Trophoblast cell (in vitro differentiated cells and primary cell): ENCODE measurements at regions not wholly inside any gene's neighbourhood (a gene's known extent, or its start where the extent isn't known, plus 50 kb on each side); places are given as distances from the start of the nearest gene placed in this dataset.
"Not testable (repeated sequence)": the region's sequence is repeated elsewhere in the genome, so short reads cannot be mapped to it uniquely, and the experiment has no call there.

Experiments
- DNase-seq, 2 donors: peaks; one replicate each; pipeline ENCODE4 v3.0.0-alpha.2; 2016
- H2AFZ ChIP-seq: 2 replicates; pipeline ENCODE4 v1.6.1; 2013; ENCODE audit warnings: low read length, moderate library complexity, mild to moderate bottlenecking; ENCODE audit not compliant: insufficient read depth, poor library complexity
- H2AK5ac ChIP-seq: 2 replicates; pipeline ENCODE4 v1.6.1; 2013; ENCODE audit warnings: mild to moderate bottlenecking, low read length
- H2BK120ac ChIP-seq: 2 replicates; pipeline ENCODE4 v1.6.1; 2013; ENCODE audit warnings: low read length, mild to moderate bottlenecking, moderate library complexity; ENCODE audit not compliant: insufficient read depth, poor library complexity
- H2BK12ac ChIP-seq: 2 replicates; pipeline ENCODE4 v1.6.1; 2013; ENCODE audit warnings: mild to moderate bottlenecking, low read length, moderate library complexity
- H2BK5ac ChIP-seq: 2 replicates; pipeline ENCODE4 v1.6.1; 2013; ENCODE audit warnings: low read length, low read depth, moderate library complexity, mild to moderate bottlenecking; ENCODE audit not compliant: poor library complexity
- H3K14ac ChIP-seq: 2 replicates; pipeline ENCODE4 v1.6.1; 2013; ENCODE audit warnings: mild to moderate bottlenecking, low read length
- H3K18ac ChIP-seq: 2 replicates; pipeline ENCODE4 v1.6.1; 2013; ENCODE audit warnings: mild to moderate bottlenecking, low read length
- H3K23ac ChIP-seq: 2 replicates; pipeline ENCODE4 v1.6.1; 2013; ENCODE audit warnings: low read length
- H3K27ac ChIP-seq: 2 replicates; pipeline ENCODE4 v1.5.1; 2013; ENCODE audit warnings: low read depth, mild to moderate bottlenecking, inconsistent platforms, low read length, moderate library complexity
- H3K27me3 ChIP-seq: 2 replicates; pipeline ENCODE4 v1.6.1; 2013; ENCODE audit warnings: inconsistent platforms, mild to moderate bottlenecking, low read length, moderate library complexity; ENCODE audit not compliant: insufficient read depth
- H3K36me3 ChIP-seq, 2 experiments: 1 replicate in 1 of 2; 2 replicates in 1 of 2; pipeline ENCODE4 v1.6.1; 2013; ENCODE audit warnings: low read length in 2 of 2, mild to moderate bottlenecking in 2 of 2, moderate library complexity in 1 of 2; ENCODE audit not compliant: insufficient read depth in 2 of 2, control insufficient read depth in 1 of 2
- H3K4ac ChIP-seq: 2 replicates; pipeline ENCODE4 v1.6.1; 2013; ENCODE audit warnings: low read depth, mild to moderate bottlenecking, low read length, moderate library complexity
- H3K4me1 ChIP-seq, 2 experiments: 1 replicate in 1 of 2; 2 replicates in 1 of 2; pipeline ENCODE4 v1.6.1; 2013; ENCODE audit warnings: low read length in 2 of 2, mild to moderate bottlenecking in 2 of 2, moderate library complexity in 1 of 2; ENCODE audit not compliant: insufficient read depth in 2 of 2, control insufficient read depth in 1 of 2
- H3K4me2 ChIP-seq: 2 replicates; pipeline ENCODE4 v1.6.1; 2013; ENCODE audit warnings: inconsistent platforms, mild to moderate bottlenecking, low read length, moderate library complexity
- H3K4me3 ChIP-seq: 2 replicates; pipeline ENCODE4 v1.5.1; 2013; ENCODE audit warnings: mild to moderate bottlenecking, low read depth, low read length, inconsistent platforms
- H3K79me1 ChIP-seq: one replicate; pipeline ENCODE4 v1.6.1; 2013; ENCODE audit warnings: low read length
- H3K79me2 ChIP-seq: 2 replicates; pipeline ENCODE4 v1.6.1; 2013; ENCODE audit warnings: low read length, mild to moderate bottlenecking; ENCODE audit not compliant: control insufficient read depth, insufficient read depth, poor library complexity
- H3K9ac ChIP-seq: 2 replicates; pipeline ENCODE4 v1.6.1; 2013; ENCODE audit warnings: mild to moderate bottlenecking, low read length
- H3K9me3 ChIP-seq: 2 replicates; pipeline ENCODE4 v1.6.1; 2013; ENCODE audit warnings: low read depth, mild to moderate bottlenecking, control low read depth, inconsistent platforms, low read length; ENCODE audit not compliant: insufficient read depth
- H4K12ac ChIP-seq: 2 replicates; pipeline ENCODE4 v1.6.1; 2013; ENCODE audit warnings: low read depth, mild to moderate bottlenecking, low read length, moderate library complexity
- H4K8ac ChIP-seq: 2 replicates; pipeline ENCODE4 v1.6.1; 2013; ENCODE audit warnings: low read depth, mild to moderate bottlenecking, low read length, moderate library complexity
- H4K91ac ChIP-seq: one replicate; pipeline ENCODE4 v1.6.1; 2013; ENCODE audit warnings: low read depth, mild to moderate bottlenecking, low read length, moderate library complexity
- WGBS: extraction: QIAGEN DNeasy Blood & Tissue Kit; methylation state at CpG from one replicate; pipeline ENCODE4 v1.1.7; 2013; ENCODE audit warnings: missing lambda C conversion rate; ENCODE audit not compliant: insufficient read length, insufficient coverage; ENCODE audit errors: extremely low coverage; 5-methylcytosine and 5-hydroxymethylcytosine counted together

DNA sequence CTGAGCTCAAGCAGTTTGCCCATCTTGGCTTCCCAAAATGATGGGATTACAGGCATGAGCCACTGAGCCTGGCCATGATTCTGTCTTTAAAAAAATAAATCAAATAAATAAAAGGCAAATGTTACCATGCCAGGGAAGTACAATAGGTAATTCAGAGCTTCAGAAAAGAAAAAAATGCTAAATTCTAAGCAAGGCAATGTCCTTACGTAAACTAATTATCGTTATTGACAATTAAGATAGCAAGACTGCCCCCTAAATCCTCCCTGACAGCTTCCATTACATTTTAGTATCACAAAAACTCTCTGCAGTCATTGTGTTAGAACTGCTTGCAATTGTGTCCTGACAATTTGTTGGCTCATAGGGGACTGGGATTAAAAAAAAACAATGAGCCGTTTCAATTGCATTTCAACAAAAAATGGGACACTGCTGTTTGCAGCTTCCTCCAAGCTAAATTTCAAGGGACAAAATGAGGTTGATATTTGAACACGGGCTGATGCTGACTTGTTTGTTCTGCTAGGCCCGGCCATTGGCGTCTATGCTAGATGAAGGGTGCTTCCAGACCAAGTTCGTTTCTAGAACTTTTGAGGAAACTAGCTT is 88.9 kb downstream of the MOGAT1 start:
- no peak overlapping the region for H2AK5ac ChIP-seq
- no peak overlapping the region for H2BK12ac ChIP-seq
- no peaks in the 10 kb centered on the region for H3K36me3 ChIP-seq
- H2BK120ac ChIP-seq, result no peak overlapping the region
- H3K9me3 ChIP-seq, result no peaks in the 10 kb centered on the region
- H3K14ac ChIP-seq, result no peak overlapping the region
- no peak overlapping the region for H4K91ac ChIP-seq
- no peak overlapping the region for H3K18ac ChIP-seq
- H3K4me3 ChIP-seq, result no peak overlapping the region
- peaks cover 3% of the 10 kb centered on the region for H3K79me1 ChIP-seq
- H4K8ac ChIP-seq, result no peak overlapping the region
- no peak overlapping the region for H3K27ac ChIP-seq
- no peak for DNase-seq
- no peak overlapping the region for H2AFZ ChIP-seq
- no peaks in the 10 kb centered on the region for H3K79me2 ChIP-seq
- H4K12ac ChIP-seq, result no peak overlapping the region
- H2BK5ac ChIP-seq, result no peak overlapping the region
- peaks cover 4 to 10% of the 10 kb centered on the region in 2 experiments for H3K4me1 ChIP-seq
- H3K23ac ChIP-seq, result no peak overlapping the region
- no peak overlapping the region for H3K4me2 ChIP-seq
- H3K27me3 ChIP-seq, result no peaks in the 10 kb centered on the region
- no peak overlapping the region for H3K4ac ChIP-seq
- no peak overlapping the region for H3K9ac ChIP-seq
- no CpG with 5 or more reads among the region's 7 CpGs for WGBS

DNA sequence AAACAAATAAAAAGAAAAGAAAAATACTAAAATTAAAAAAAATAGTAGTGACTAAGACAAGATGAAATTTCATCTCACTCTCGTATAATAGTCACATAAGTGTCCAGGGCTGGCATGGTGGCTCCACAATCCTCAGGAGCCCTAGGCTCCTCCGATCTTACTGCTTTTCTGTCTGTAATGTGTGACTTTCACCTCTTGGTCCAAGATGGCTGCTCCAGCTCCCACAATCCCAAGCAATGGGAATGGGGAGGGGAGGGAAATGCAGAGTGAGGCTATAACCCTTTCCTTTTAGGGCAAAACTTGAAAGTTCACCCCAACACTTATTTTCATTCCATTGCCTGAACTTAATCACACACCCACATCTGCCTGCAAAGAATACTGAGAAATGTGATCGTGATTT is 90.4 kb downstream of the MOGAT1 start:
- H3K18ac ChIP-seq, result no peak overlapping the region
- H3K36me3 ChIP-seq, result no peaks in the 10 kb centered on the region
- no peak overlapping the region for H4K12ac ChIP-seq
- H3K9me3 ChIP-seq, result no peaks in the 10 kb centered on the region
- H3K4me3 ChIP-seq, result no peak overlapping the region
- no peak overlapping the region for H2AFZ ChIP-seq
- no peaks in the 10 kb centered on the region for H3K79me1 ChIP-seq
- no peak overlapping the region for H4K8ac ChIP-seq
- H3K79me2 ChIP-seq, result no peaks in the 10 kb centered on the region
- DNase-seq, result no peak
- H2BK12ac ChIP-seq, result no peak overlapping the region
- H3K9ac ChIP-seq, result no peak overlapping the region
- no peak overlapping the region for H2BK120ac ChIP-seq
- H3K4me1 ChIP-seq, result peaks cover 0 to 4% of the 10 kb centered on the region in 2 experiments
- no peak overlapping the region for H4K91ac ChIP-seq
- H3K23ac ChIP-seq, result no peak overlapping the region
- H3K27me3 ChIP-seq, result no peaks in the 10 kb centered on the region
- H3K4ac ChIP-seq, result no peak overlapping the region
- no peak overlapping the region for H3K27ac ChIP-seq
- no peak overlapping the region for H3K4me2 ChIP-seq
- no peak overlapping the region for H3K14ac ChIP-seq
- H2BK5ac ChIP-seq, result no peak overlapping the region
- no peak overlapping the region for H2AK5ac ChIP-seq
- WGBS, result no CpG with 5 or more reads among the region's 3 CpGs

GRCh38 chr2:222762342-222762741 is 90.9 kb downstream of the MOGAT1 start:
- no peak overlapping the region for H3K9ac ChIP-seq

GRCh38 chr2:222765883-222766282 is 94.4 kb downstream of the MOGAT1 start:
- H4K12ac ChIP-seq, H3K18ac ChIP-seq, H3K79me2 ChIP-seq, H2AFZ ChIP-seq, H3K27ac ChIP-seq, H3K14ac ChIP-seq, DNase-seq, H2BK120ac ChIP-seq, H3K27me3 ChIP-seq, H2BK12ac ChIP-seq, H2AK5ac ChIP-seq, H3K4me2 ChIP-seq, H3K36me3 ChIP-seq, H4K8ac ChIP-seq, H3K9me3 ChIP-seq, H3K4me1 ChIP-seq, H3K9ac ChIP-seq, H3K4ac ChIP-seq, H3K4me3 ChIP-seq, H2BK5ac ChIP-seq, H4K91ac ChIP-seq, H3K23ac ChIP-seq, H3K79me1 ChIP-seq: not testable (repeated sequence)
- no CpG with 5 or more reads among the region's 5 CpGs for WGBS

More at GRCh38 chr2:222762342-222762741, 90.9 kb downstream of the MOGAT1 start:
- Histone ChIP-seq H3K27ac (no peak overlapping the region), H3K18ac (no peak overlapping the region), H3K36me3 (no peaks in the 10 kb centered on the region), H2AK5ac (no peak overlapping the region), H3K79me2 (no peaks in the 10 kb centered on the region), H3K4me3 (no peak overlapping the region), H3K14ac (no peak overlapping the region), H3K4ac (no peak overlapping the region), H4K12ac (no peak overlapping the region), H2BK120ac (no peak overlapping the region), H3K4me2 (no peak overlapping the region), H2BK12ac (no peak overlapping the region), H2BK5ac (no peak overlapping the region), H3K23ac (no peak overlapping the region), H3K4me1 (no peaks in the 10 kb centered on the region), H4K8ac (no peak overlapping the region), H3K79me1 (no peaks in the 10 kb centered on the region), H3K9me3 (no peaks in the 10 kb centered on the region), H2AFZ (no peak overlapping the region), H3K27me3 (no peaks in the 10 kb centered on the region), H4K91ac (no peak overlapping the region)
- no peak for DNase-seq
- no CpG with 5 or more reads among the region's 2 CpGs for WGBS
